ENCODE measurements at regions not wholly inside any gene's neighbourhood (a gene's known extent, or its start where the extent isn't known, plus 50 kb on each side); places are given as distances from the start of the nearest gene placed in this dataset.

GRCh38 chrX:114338870-114339269 lies 245.0 kb upstream of the HTR2C start:
- TF ChIP-seq POLR2A (IDR thresholded peaks at IDR 0.05) (no peak), CTCF (IDR thresholded peaks at IDR 0.05) (no peak), POLR2AphosphoS5 (IDR thresholded peaks at IDR 0.05) (no peak)

Measured in transverse colon (tissue), 4 donors.